HG03045 (cell line): ENCODE measurements at regions not wholly inside any gene's neighbourhood (a gene's known extent, or its start where the extent isn't known, plus 50 kb on each side); places are given as distances from the start of the nearest gene placed in this dataset.
A peak's percentile ranks its signal among the peaks of the same experiment; 100 is the strongest.
"Not testable (repeated sequence)": the region's sequence is repeated elsewhere in the genome, so short reads cannot be mapped to it uniquely, and the experiment has no call there.

Source experiments
- ATAC-seq: cut with Tn5 transposase; IDR thresholded peaks from one replicate; pipeline ENCODE4 v1.9.1; 2021; ENCODE audit warnings: mild to moderate bottlenecking, moderate library complexity; ENCODE audit not compliant: unreplicated experiment

DNA sequence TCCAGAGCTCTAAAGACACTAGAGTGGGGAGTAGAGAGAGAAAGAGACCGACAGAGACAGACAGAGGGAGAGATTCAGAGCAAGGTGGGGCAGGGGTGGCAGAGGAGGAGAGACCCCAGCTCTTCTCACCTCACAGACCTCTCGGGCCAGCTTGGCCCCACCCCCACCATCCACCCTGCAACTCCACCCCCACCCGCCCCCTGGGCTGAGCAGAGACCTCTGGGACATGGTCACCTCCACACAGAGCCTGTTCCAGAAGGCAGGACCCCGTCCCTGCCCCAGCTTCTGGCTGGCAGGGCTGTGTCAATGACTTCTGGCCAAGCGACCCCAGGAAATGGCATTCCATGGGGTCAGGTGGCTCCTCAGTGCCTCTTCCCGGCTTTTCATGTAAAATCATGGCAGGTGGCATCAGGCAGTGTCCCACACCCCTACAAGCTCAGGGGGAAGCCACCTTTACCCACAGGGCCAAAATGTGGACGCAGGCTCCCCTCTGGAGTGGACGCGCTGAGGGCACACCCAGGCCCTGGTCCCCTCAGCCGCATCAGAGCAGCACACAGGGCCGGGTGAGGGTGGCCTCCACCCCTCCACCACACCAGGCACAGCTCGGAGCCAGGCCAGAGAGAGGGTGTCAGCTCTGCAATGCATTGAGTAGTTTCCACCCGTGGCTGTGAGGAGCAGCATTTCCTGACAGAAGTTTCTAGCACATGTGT is 131.2 kb upstream of the LPCAT1 start:
- ATAC-seq: no peak

DNA sequence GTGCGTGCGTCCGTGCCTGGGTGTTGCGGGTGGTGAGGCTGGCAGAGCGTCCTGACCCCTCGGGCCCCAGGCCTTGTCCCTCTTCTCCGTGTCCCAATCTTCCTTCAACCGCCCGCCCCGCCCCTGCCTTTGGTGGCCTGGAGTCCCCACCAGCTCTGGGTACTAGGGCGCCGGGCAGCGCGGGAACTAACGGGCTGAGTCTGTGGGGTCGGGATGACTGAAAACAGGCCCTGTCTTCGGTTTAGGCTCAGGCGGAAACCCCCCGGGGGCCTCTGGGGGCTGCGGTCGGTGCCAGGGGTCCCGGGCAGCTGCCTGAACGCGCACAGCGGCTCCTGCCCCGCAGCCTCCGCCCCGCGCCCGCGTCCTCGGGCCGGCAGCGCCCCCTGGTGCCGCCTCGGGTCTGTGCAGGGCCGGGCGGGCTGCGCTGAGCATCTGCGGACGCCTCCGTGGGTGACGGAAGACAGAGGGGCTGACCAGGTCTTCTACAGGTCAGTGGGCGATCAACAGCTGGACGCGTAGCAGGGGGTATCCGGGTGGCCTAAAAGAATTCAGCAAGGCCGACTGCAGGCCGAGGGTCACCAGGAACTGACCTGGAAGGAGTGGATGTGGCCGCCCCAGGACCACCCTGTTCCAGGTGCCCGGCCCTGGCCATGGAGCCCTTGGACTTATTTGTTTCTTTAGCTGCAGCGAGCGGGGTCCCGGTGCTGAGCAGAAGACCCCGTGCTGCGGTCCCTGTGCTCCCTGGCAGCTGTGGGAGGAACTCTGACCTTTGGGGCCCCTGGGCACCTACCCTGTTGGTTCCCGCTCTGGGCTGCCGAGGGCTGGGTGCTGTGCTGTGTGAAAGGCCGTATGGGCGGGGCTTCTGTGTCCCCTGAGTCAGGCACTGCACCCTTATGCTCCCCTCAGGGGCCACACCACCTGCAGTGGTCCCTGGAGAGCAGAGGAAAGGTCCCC is 130.2 kb upstream of the LPCAT1 start:
- ATAC-seq: peak; percentile 89

- peak; percentile 33 for ATAC-seq
Measured at GRCh38 chr5:1652873-1653697, 129.3 kb upstream of the LPCAT1 start.

- no peak for ATAC-seq
Measured at GRCh38 chr5:1651971-1652872, 128.5 kb upstream of the LPCAT1 start.

GRCh38 chr5:1651250-1651649 is 127.5 kb upstream of the LPCAT1 start:
- no peak for ATAC-seq

DNA sequence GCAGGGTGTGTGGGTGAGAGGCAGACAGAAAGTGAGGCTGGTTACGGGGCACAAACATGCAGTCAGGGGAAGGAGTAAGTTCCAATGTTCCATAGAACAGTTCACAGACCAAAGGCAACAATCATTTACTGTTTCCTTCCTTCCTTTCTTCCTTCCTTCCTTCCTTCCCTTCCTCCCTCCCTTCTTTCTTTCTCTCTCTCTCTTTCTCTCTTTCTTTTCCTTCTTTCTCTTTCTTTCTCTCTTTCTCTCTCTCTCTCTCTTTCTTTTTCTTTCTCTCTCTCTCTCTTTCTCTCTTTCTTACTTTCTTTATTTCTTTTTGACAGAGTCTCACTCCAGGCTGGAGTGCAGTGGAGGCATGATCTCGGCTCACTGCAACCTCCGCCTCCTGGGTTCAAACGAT is 125.8 kb upstream of the LPCAT1 start:
- no peak for ATAC-seq

GRCh38 chr5:1648806-1649205 is 125.0 kb upstream of the LPCAT1 start:
- ATAC-seq: no peak

DNA sequence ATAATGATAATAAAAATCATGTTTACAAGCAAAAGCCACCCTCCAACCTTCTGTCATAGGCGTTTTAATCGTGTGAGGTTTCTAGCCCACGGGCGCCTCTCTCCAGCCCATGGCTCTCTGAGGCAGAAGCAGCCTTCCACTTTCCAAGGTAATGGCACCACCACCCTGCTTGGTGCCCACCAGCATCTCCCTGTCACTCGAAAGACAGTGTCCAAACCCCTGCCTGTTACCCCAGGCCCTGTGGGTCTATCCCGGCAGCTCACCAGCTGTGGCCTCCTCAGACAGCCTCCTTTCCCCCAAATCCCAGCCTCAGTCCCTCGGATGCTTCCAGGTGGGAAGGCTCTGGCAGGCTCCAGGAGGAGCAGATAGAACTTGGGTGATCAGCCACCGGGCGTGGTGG is 123.8 kb upstream of the LPCAT1 start:
- ATAC-seq: no peak

GRCh38 chr5:1644810-1645571 is 121.2 kb upstream of the LPCAT1 start:
- ATAC-seq: peak; percentile 76

DNA sequence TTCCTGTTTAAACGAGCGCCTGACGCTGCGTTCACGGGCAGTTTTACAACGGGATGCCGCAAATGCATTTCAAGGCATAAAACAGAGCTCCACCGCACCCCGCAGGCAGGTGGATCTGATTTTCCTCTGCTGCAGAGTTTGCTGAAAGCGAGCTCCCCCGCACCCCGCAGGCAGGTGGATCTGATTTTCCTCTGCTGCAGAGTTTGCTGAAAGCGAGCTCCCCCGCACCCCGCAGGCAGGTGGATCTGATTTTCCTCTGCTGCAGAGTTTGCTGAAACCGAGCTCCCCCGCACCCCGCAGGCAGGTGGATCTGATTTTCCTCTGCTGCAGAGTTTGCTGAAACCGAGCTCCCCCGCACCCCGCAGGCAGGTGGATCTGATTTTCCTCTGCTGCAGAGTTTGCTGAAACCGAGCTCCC is 120.6 kb upstream of the LPCAT1 start:
- ATAC-seq: not testable (repeated sequence)

- ATAC-seq: no peak
Measured at GRCh38 chr5:1643651-1644392, 120.1 kb upstream of the LPCAT1 start.

GRCh38 chr5:1642621-1643061 is 118.9 kb upstream of the LPCAT1 start:
- ATAC-seq: no peak

DNA sequence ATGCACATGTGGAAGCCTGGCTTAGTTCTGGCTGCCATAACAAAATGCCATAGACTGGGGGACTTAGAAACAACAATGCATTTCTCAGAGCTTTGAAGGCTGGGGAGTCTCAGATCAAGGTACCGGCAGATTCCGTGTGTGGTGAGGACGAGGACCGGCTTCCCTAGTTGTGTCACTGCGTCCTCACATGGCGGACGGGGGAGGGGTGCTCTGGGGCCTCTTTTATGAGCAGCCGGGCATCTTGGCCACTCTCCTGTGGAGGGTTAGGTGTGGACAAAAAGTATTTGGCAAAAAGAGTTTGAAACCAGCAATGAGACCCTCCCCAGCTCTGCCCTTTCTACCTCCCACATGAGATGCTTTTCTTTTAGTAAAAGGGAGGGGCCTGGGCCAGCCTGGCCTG is 118.5 kb upstream of the LPCAT1 start:
- ATAC-seq: no peak

DNA sequence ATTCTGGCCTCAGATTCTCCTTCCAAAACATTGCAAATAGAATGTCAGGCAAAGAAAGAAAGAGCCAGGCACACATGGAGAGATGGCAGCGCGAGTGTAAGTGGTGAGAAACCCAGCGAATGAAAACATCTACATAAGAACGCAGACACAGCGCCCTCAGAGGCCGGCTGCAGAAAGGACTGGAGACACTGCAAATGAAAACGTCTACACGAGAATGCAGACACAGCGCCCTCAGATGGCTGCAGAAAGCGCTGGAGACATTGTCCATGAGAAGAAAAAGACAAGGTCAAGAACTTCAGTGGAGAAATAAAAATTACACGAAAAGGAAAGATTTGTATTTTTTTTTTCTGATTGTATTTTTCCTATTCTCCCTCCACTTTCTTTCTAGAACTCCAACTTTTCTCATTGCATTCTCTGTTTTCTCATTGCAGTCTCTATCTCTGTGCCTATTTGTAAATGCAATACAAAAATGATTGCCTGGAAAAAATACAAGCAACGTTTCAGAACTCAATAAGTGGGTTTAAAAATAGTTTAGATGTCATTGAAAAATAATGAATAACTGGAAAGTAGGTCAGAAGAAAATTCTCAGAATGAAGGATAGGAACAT is 117.9 kb upstream of the LPCAT1 start:
- no peak for ATAC-seq

GRCh38 chr5:1641041-1641440 is 117.3 kb upstream of the LPCAT1 start:
- ATAC-seq: no peak

GRCh38 chr5:1640421-1640881 is 116.7 kb upstream of the LPCAT1 start:
- no peak for ATAC-seq

GRCh38 chr5:1639757-1640156 is 116.0 kb upstream of the LPCAT1 start:
- no peak for ATAC-seq
